H9 (cell line): ENCODE measurements at regions not wholly inside any gene's neighbourhood (a gene's known extent, or its start where the extent isn't known, plus 50 kb on each side); places are given as distances from the start of the nearest gene placed in this dataset.
A peak's percentile ranks its signal among the peaks of the same experiment; 100 is the strongest.

ENCODE experiments used
- DNase-seq: peaks from one replicate; pipeline ENCODE4 v3.0.0-alpha.2; 2017
- H2AFZ ChIP-seq: one replicate; pipeline ENCODE4 v1.6.1; 2013; ENCODE audit warnings: mild to moderate bottlenecking, low read length, control low read depth, moderate library complexity
- H2AK5ac ChIP-seq: 2 replicates; pipeline ENCODE4 v1.6.1; 2013; ENCODE audit warnings: low read length, control low read depth, mixed read lengths; ENCODE audit not compliant: insufficient read length
- H2BK120ac ChIP-seq: one replicate; pipeline ENCODE4 v1.6.1; 2013; ENCODE audit warnings: low read depth, mild to moderate bottlenecking, low read length, control low read depth, inconsistent platforms; ENCODE audit not compliant: poor library complexity, severe bottlenecking
- H2BK12ac ChIP-seq: 2 replicates; pipeline ENCODE4 v1.6.1; 2013; ENCODE audit warnings: low read length, control low read depth, mixed read lengths, low read depth; ENCODE audit not compliant: insufficient read length
- H2BK15ac ChIP-seq: 2 replicates; pipeline ENCODE4 v1.6.1; 2013; ENCODE audit warnings: low read depth, low read length, control low read depth
- H2BK20ac ChIP-seq: one replicate; pipeline ENCODE4 v1.6.1; 2013; ENCODE audit warnings: low read depth, mild to moderate bottlenecking, low read length, control low read depth, inconsistent platforms; ENCODE audit not compliant: poor library complexity, severe bottlenecking
- H2BK5ac ChIP-seq: 2 replicates; pipeline ENCODE4 v1.6.1; 2013; ENCODE audit warnings: low read length, control low read depth, mixed read lengths; ENCODE audit not compliant: insufficient read length
- H3K14ac ChIP-seq: 2 replicates; pipeline ENCODE4 v1.6.1; 2013; ENCODE audit warnings: low read length, control low read depth; ENCODE audit not compliant: insufficient read depth
- H3K18ac ChIP-seq: 2 replicates; pipeline ENCODE4 v1.6.1; 2013; ENCODE audit warnings: low read depth, mild to moderate bottlenecking, mixed read lengths, low read length, control low read depth; ENCODE audit not compliant: insufficient read length
- H3K23ac ChIP-seq: 2 replicates; pipeline ENCODE4 v1.6.1; 2013; ENCODE audit warnings: low read length, control low read depth, mixed read lengths, low read depth; ENCODE audit not compliant: insufficient read length
- H3K23me2 ChIP-seq: 2 replicates; pipeline ENCODE4 v1.6.1; 2013; ENCODE audit warnings: low read depth, mild to moderate bottlenecking, mixed read lengths, low read length, control low read depth; ENCODE audit not compliant: insufficient read length, poor library complexity, severe bottlenecking
- H3K27ac ChIP-seq: 2 replicates; pipeline ENCODE4 v1.5.1; 2013; ENCODE audit warnings: low read length, control low read depth, mixed read lengths, low read depth; ENCODE audit not compliant: insufficient read length
- H3K27me3 ChIP-seq: 2 replicates; pipeline ENCODE4 v1.6.1; 2013; ENCODE audit warnings: low read length, control low read depth, inconsistent platforms; ENCODE audit not compliant: insufficient read depth
- H3K4ac ChIP-seq: 2 replicates; pipeline ENCODE4 v1.6.1; 2013; ENCODE audit warnings: low read depth, mild to moderate bottlenecking, control low read depth, inconsistent platforms, low read length, moderate library complexity
- H3K4me1 ChIP-seq: 2 replicates; pipeline ENCODE4 v1.6.1; 2013; ENCODE audit warnings: low read length, control low read depth, inconsistent platforms; ENCODE audit not compliant: insufficient read depth
- H3K4me2 ChIP-seq: 2 replicates; pipeline ENCODE4 v1.6.1; 2013; ENCODE audit warnings: low read length, control low read depth, mixed read lengths; ENCODE audit not compliant: insufficient read length, insufficient read depth
- H3K56ac ChIP-seq: 2 replicates; pipeline ENCODE4 v1.6.1; 2013; ENCODE audit warnings: low read depth, mild to moderate bottlenecking, mixed read lengths, low read length, control low read depth; ENCODE audit not compliant: insufficient read length
- H3K79me1 ChIP-seq: 2 replicates; pipeline ENCODE4 v1.6.1; 2013; ENCODE audit warnings: low read depth, mild to moderate bottlenecking, moderate library complexity, low read length, control low read depth, inconsistent platforms; ENCODE audit not compliant: insufficient read depth, poor library complexity, severe bottlenecking
- H3K79me2 ChIP-seq: 2 replicates; pipeline ENCODE4 v1.6.1; 2013; ENCODE audit warnings: low read length, control low read depth, inconsistent platforms; ENCODE audit not compliant: insufficient read depth
- H3K9ac ChIP-seq: 2 replicates; pipeline ENCODE4 v1.6.1; 2013; ENCODE audit warnings: low read length, control low read depth, mixed read lengths; ENCODE audit not compliant: insufficient read length; ENCODE audit errors: extremely low read depth
- H3K9me3 ChIP-seq: one replicate; pipeline ENCODE4 v1.6.1; 2013; ENCODE audit warnings: low read depth, low read length, inconsistent platforms; ENCODE audit not compliant: control insufficient read depth
- H3T11ph ChIP-seq: one replicate; pipeline ENCODE4 v1.6.1; 2013; ENCODE audit warnings: mild to moderate bottlenecking, low read length, control low read depth, inconsistent platforms
- H4K20me1 ChIP-seq: one replicate; pipeline ENCODE4 v1.6.1; 2013; ENCODE audit not compliant: control insufficient read depth, insufficient read length, insufficient read depth
- H4K5ac ChIP-seq: 2 replicates; pipeline ENCODE4 v1.6.1; 2013; ENCODE audit warnings: low read depth, mild to moderate bottlenecking, mixed read lengths, low read length, control low read depth; ENCODE audit not compliant: insufficient read length
- H4K8ac ChIP-seq: replicated peaks from 2 replicates; pipeline ENCODE4 v1.6.1; 2013; ENCODE audit warnings: low read length, control low read depth, mixed read lengths, low read depth; ENCODE audit not compliant: insufficient read length
- H4K91ac ChIP-seq: 2 replicates; pipeline ENCODE4 v1.6.1; 2013; ENCODE audit warnings: low read depth, mild to moderate bottlenecking, moderate library complexity, mixed read lengths, low read length, control low read depth; ENCODE audit not compliant: insufficient read length
- H3K27ac Mint-ChIP-seq, 3 experiments: 2 replicates in 2 of 3; 3 replicates in 1 of 3; pipeline ENCODE4 v1.8.0; 2020 to 2021; ENCODE audit warnings: mixed read lengths in 3 of 3, mild to moderate bottlenecking in 1 of 3, moderate library complexity in 1 of 3
- H3K27me3 Mint-ChIP-seq: 2 replicates; pipeline ENCODE4 v1.8.0; 2021; ENCODE audit warnings: low read depth, mild to moderate bottlenecking, moderate library complexity, mixed read lengths
- H3K36me3 Mint-ChIP-seq, 3 experiments: 2 replicates in 2 of 3; 3 replicates in 1 of 3; pipeline ENCODE4 v1.8.0; 2020 to 2021; ENCODE audit warnings: low read depth in 3 of 3, mixed read lengths in 3 of 3; ENCODE audit not compliant: insufficient read depth in 1 of 3
- H3K4me1 Mint-ChIP-seq, 2 experiments: 2 replicates each; pipeline ENCODE4 v1.8.0; 2020; ENCODE audit warnings: mixed read lengths in 2 of 2
- H3K4me3 Mint-ChIP-seq, 2 experiments: 2 replicates in 1 of 2; 3 replicates in 1 of 2; pipeline ENCODE4 v1.8.0; 2020 to 2021; ENCODE audit warnings: mild to moderate bottlenecking in 2 of 2, mixed read lengths in 2 of 2, moderate library complexity in 1 of 2
- H3K9me3 Mint-ChIP-seq, 2 experiments: 2 replicates in 1 of 2; 3 replicates in 1 of 2; pipeline ENCODE4 v1.8.0; 2020; ENCODE audit warnings: mild to moderate bottlenecking in 2 of 2, mixed read lengths in 2 of 2, moderate library complexity in 1 of 2
- CTCF ChIP-seq: fragments of 200-600 bp; sonication (generic); conservative IDR thresholded peaks from 3 replicates; pipeline ENCODE4 v1.8.0; 2021; ENCODE audit warnings: antibody characterized with exemption, mild to moderate bottlenecking
- WGBS: extraction: QIAGEN DNeasy Blood & Tissue Kit; methylation state at CpG from one replicate; pipeline ENCODE4 v1.1.7; 2013; ENCODE audit warnings: missing lambda C conversion rate, low lambda C conversion rate, mixed read lengths; ENCODE audit not compliant: insufficient read length; ENCODE audit errors: extremely low coverage; 5-methylcytosine and 5-hydroxymethylcytosine counted together

- Histone ChIP-seq H3K4me1 (peaks cover 28% of the 10 kb centered on the region), H3K9ac (no peak overlapping the region), H2AFZ (no peak overlapping the region), H3K14ac (no peak overlapping the region), H3K27me3 (no peaks in the 10 kb centered on the region), H4K8ac (no peak overlapping the region), H4K5ac (no peak overlapping the region), H2BK20ac (no peak overlapping the region), H2BK120ac (no peak overlapping the region), H2BK12ac (no peak overlapping the region), H2BK5ac (no peak overlapping the region), H3K56ac (no peak overlapping the region), H3T11ph (no peak overlapping the region), H3K4ac (no peak overlapping the region), H3K18ac (no peak overlapping the region), H3K4me2 (no peak overlapping the region), H2AK5ac (no peak overlapping the region), H3K79me2 (no peaks in the 10 kb centered on the region), H3K79me1 (no peaks in the 10 kb centered on the region), H3K23ac (no peak overlapping the region), H2BK15ac (no peak overlapping the region), H4K91ac (no peak overlapping the region), H3K9me3 (no peaks in the 10 kb centered on the region), H4K20me1 (no peaks in the 10 kb centered on the region), H3K27ac (no peak overlapping the region), H3K23me2 (no peaks in the 10 kb centered on the region)
- peaks cover 43 to 59% of the 10 kb centered on the region in 2 experiments for H3K4me1 Mint-ChIP-seq
- H3K27ac Mint-ChIP-seq = peak overlapping the region in 2 of 3 experiments; percentile 85 to 98; a peak in 4 of 7 replicates
- no peak for TF ChIP-seq CTCF
- H3K4me3 Mint-ChIP-seq = no peak overlapping the region
- no CpG with 5 or more reads among the region's 2 CpGs for WGBS
- H3K36me3 Mint-ChIP-seq = no peaks in the 10 kb centered on the region; a peak in 1 of 7 replicates
- no peak for DNase-seq
- H3K27me3 Mint-ChIP-seq = no peaks in the 10 kb centered on the region
- H3K9me3 Mint-ChIP-seq = peaks cover 0 to 45% of the 10 kb centered on the region in 2 experiments; a peak in 2 of 5 replicates
Measured at GRCh38 chrX:107566604-107567262, 61.6 kb upstream of the PRPS1 start.
